Glutamatergic neuron (in vitro differentiated cells): ENCODE measurements at regions not wholly inside any gene's neighbourhood (a gene's known extent, or its start where the extent isn't known, plus 50 kb on each side); places are given as distances from the start of the nearest gene placed in this dataset.

ENCODE experiments used
- DNase-seq: peaks from one replicate; pipeline ENCODE4 v3.0.0; 2022
- H3K27ac Mint-ChIP-seq: one replicate; pipeline ENCODE4 v1.8.0; 2020; ENCODE audit warnings: mild to moderate bottlenecking, mixed read lengths, inconsistent platforms; ENCODE audit not compliant: unreplicated experiment
- H3K27me3 Mint-ChIP-seq: one replicate; pipeline ENCODE4 v1.8.0; 2020; ENCODE audit warnings: mild to moderate bottlenecking, moderate library complexity, mixed read lengths, inconsistent platforms; ENCODE audit not compliant: unreplicated experiment
- H3K36me3 Mint-ChIP-seq: one replicate; pipeline ENCODE4 v1.8.0; 2020; ENCODE audit warnings: mild to moderate bottlenecking, mixed read lengths, inconsistent platforms; ENCODE audit not compliant: unreplicated experiment
- H3K4me1 Mint-ChIP-seq: one replicate; pipeline ENCODE4 v1.8.0; 2020; ENCODE audit warnings: mild to moderate bottlenecking, low read depth, mixed read lengths, inconsistent platforms; ENCODE audit not compliant: unreplicated experiment
- H3K4me3 Mint-ChIP-seq: one replicate; pipeline ENCODE4 v1.8.0; 2020; ENCODE audit warnings: mild to moderate bottlenecking, mixed read lengths, inconsistent platforms; ENCODE audit not compliant: unreplicated experiment
- H3K9me3 Mint-ChIP-seq: one replicate; pipeline ENCODE4 v1.8.0; 2020; ENCODE audit warnings: mild to moderate bottlenecking, moderate library complexity, mixed read lengths, inconsistent platforms; ENCODE audit not compliant: unreplicated experiment
- CTCF ChIP-seq: fragments of 200-600 bp; sonication (generic); IDR thresholded peaks from one replicate; pipeline ENCODE4 v1.5.0; 2021; ENCODE audit not compliant: partially characterized antibody, unreplicated experiment

DNA sequence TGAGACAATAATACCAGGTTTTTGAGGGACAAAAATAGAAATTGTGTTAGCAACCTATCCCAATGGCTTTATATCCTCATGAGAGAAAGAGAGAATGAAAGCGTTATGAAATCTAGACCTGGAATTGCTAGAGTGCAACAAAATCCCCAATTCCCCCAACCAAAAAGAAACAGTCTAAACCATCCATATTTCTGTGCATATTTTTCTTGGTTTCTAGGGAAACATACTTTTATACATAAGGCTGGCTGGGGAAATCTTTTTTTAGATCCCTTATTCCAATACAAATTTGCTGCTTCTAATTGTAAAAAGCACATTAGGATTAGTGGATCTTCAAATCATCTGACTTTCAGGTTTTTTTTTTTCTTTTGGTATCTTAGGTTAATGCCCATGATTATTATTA lies 277.0 kb upstream of the SEMA3A start:
- Mint-ChIP-seq H3K36me3 (no peaks in the 10 kb centered on the region), H3K9me3 (no peaks in the 10 kb centered on the region), H3K4me3 (no peak overlapping the region), H3K4me1 (peaks cover 13% of the 10 kb centered on the region), H3K27ac (no peak overlapping the region), H3K27me3 (peaks cover 5% of the 10 kb centered on the region)
- DNase-seq = no peak
- TF ChIP-seq CTCF = no peak

- no peak overlapping the region for H3K4me3 Mint-ChIP-seq
- H3K36me3 Mint-ChIP-seq = no peaks in the 10 kb centered on the region
- peaks cover 5% of the 10 kb centered on the region for H3K27me3 Mint-ChIP-seq
- TF ChIP-seq CTCF = no peak
- no peak overlapping the region for H3K27ac Mint-ChIP-seq
- DNase-seq = no peak
- H3K9me3 Mint-ChIP-seq = no peaks in the 10 kb centered on the region
- H3K4me1 Mint-ChIP-seq = peaks cover 3% of the 10 kb centered on the region
Observed at GRCh38 chr7:84469034-84469433, 274.4 kb upstream of the SEMA3A start.

- Mint-ChIP-seq H3K36me3 (no peaks in the 10 kb centered on the region), H3K4me1 (no peaks in the 10 kb centered on the region), H3K27me3 (no peaks in the 10 kb centered on the region), H3K27ac (no peak overlapping the region), H3K9me3 (no peaks in the 10 kb centered on the region), H3K4me3 (no peak overlapping the region)
- no peak for TF ChIP-seq CTCF
- DNase-seq = no peak
Observed at GRCh38 chr7:84462259-84462658, 267.7 kb upstream of the SEMA3A start.

GRCh38 chr7:84461093-84461492 lies 266.5 kb upstream of the SEMA3A start:
- no peak for TF ChIP-seq CTCF
- Mint-ChIP-seq H3K9me3 (no peaks in the 10 kb centered on the region), H3K27ac (no peak overlapping the region), H3K27me3 (no peaks in the 10 kb centered on the region), H3K4me1 (no peaks in the 10 kb centered on the region), H3K36me3 (no peaks in the 10 kb centered on the region), H3K4me3 (no peak overlapping the region)
- DNase-seq = no peak

GRCh38 chr7:84455788-84456187 lies 261.2 kb upstream of the SEMA3A start:
- Mint-ChIP-seq H3K9me3 (no peaks in the 10 kb centered on the region), H3K27me3 (no peaks in the 10 kb centered on the region), H3K36me3 (no peaks in the 10 kb centered on the region), H3K4me3 (no peak overlapping the region), H3K4me1 (no peaks in the 10 kb centered on the region), H3K27ac (no peak overlapping the region)
- no peak for DNase-seq
- no peak for TF ChIP-seq CTCF
